ENCODE measurements at regions not wholly inside any gene's neighbourhood (a gene's known extent, or its start where the extent isn't known, plus 50 kb on each side); places are given as distances from the start of the nearest gene placed in this dataset.

GRCh38 chr10:120657371-120657770 is 193.8 kb upstream of the WDR11 start:
- TF ChIP-seq CTCF (IDR thresholded peaks at IDR 0.05; ENCODE audit: low read depth, low read length, poor library complexity, severe bottlenecking) = no peak
- no peak for TF ChIP-seq EZH2phosphoT487 (IDR thresholded peaks at IDR 0.05; ENCODE audit: borderline replicate concordance, low read length)

All from DOHH2 (cell line).